GM21515 (cell line): ENCODE measurements at regions not wholly inside any gene's neighbourhood (a gene's known extent, or its start where the extent isn't known, plus 50 kb on each side); places are given as distances from the start of the nearest gene placed in this dataset.

ENCODE experiments used
- ATAC-seq: cut with Tn5 transposase; IDR thresholded peaks from one replicate; pipeline ENCODE4 v1.9.1; 2021; ENCODE audit not compliant: unreplicated experiment

DNA sequence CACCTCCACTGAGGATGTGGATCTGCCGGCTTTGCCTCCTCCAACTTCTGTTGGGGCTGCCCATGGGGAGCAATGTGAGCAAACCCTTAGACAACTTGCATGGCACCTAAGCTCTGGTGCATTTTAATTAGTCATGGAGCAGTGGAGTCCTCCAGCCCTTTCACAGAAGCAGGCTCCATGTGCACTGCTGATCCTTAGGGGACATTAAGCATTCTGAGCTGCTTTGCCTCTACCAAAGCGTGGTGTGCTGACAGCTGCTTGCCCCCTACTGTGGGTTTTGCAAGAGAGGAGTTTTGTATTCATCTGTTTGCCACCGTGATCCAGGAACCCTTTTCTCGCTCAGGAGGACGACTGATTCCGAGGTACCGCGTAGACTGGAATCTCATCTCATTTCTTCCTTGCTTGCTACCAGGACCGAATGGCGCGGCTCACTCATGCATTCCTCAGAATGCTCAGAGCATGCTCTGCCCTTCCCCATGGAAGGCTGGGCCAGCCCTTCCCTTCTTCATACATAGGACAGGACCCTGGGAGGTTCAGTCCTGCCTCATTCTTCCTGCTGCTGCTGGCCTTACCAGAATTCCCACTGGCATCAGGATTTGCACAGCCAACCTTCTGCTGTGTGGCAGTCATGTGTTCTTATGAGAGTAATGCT, 432.5 kb downstream of the GADD45G start:
- ATAC-seq = no peak

DNA sequence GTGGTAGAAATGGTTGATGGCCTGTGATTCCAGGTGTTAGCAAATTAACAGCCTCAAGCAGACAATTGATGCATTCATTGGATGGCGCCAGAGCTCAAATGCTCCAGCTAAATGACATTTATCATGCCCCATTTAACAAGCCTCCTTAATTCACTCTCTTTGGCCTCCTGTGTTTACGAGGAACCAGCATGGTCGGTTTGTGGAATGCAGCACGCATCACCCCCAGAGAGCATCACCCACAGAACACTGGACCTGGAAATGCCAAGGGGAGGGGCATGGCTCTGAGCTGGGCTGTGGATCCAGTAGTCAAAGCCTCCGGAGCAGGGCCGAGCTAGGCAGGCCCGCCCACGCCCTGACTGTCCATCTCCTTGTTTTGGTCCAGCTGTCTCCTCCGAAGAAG, 434.0 kb downstream of the GADD45G start:
- ATAC-seq = no peak

DNA sequence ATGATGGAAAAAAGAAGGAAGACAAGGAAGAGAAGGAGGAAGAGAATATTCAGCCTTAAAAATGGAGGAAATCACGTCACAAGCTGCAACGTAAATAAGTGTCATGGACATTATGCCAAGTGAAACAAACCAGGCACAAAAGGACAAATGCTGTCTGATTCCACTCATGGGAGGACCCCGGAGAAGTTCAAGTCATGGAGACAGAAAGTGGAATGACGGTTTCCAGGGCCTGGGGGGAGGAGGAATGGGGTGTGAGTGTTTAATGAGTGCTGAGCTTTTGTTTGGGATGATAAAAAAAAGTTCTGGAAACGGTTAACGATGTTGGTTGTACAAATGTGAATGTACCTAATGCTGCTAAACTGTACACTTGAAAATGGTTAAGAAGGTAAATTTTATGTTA, 439.5 kb downstream of the GADD45G start:
- no peak for ATAC-seq

DNA sequence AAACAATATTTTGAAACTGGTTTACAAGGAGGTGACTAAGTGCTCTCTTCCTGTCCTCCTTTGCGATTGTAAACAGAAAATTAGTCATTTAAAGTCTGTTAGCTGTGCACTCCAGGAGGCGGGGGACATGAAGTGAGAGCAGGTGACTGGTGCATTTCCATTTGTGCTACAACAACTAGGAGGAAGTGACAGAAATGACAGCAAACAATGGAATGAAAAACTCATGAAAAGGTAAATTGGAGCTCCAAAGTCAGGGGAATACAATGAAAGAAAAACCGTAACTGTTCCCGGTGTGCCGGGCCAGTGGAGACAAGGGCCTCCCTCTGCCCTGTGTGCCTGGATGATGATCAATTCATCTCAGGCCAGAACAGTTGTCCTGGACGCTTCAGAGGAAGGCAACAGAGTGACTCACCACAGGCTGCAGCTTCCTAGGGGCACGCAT, 439.9 kb downstream of the GADD45G start:
- no peak for ATAC-seq

DNA sequence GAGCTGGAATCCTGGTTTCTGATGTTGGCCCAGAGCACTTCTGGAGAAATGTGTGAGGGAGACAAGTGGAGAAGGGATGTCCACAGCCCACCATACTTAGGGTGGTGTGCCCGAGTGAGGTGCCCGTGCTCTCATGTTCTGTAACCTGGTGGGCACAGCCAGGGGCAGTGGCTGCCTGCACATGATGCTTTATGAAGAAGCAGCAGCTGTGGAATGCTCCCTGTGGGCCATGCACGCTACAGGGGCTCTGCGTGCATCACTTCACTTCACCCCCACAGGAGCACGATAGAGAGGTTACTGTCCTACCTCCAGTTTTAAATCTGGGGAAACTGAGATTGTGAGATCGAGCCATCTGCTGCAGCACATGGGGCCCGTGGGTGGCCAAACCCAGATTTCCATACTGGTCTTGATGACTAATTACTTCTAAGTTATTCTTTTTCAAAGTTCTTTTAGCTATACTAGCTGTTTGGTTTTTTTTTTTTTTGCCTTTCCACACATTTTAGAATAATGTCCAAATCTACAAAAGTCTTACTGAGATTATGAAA, 441.6 kb downstream of the GADD45G start:
- no peak for ATAC-seq

DNA sequence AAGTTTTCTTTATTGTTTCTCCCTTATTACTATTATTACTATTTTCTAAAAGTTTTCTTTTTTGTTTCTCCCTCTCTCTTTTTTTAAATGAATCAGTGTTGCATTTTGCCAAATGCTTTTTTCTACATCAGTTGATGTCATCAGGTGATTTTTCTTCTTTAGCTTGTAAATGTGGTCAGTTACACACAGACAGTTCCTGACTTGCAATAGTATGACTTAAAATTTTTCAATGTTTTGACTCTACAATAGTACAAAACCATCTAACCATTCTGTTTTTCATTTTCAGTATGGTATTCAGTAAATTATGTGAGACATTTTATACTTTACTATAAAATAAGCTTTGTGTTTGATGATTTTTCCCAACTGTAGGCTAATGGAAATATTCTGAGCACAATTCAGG, 443.0 kb downstream of the GADD45G start:
- ATAC-seq = no peak

DNA sequence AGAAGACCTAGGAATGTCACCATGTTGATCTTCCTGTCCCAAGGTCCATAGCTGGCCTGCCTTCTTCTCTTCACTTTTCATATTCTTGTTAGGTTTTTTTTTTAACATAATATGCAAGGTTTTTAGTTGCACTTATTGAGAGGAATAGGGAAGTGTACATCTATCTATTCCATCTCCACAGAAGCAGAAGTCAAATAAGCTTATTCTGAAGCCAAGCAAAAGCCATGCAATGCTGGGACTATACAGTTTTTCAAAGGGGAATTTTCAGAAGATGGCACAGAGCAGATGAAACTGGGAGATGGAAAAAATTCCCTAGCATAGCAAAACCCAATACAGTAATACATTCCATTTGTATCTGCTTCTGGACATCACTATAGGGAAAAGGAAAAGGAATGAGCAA, 447.6 kb downstream of the GADD45G start:
- ATAC-seq = no peak

DNA sequence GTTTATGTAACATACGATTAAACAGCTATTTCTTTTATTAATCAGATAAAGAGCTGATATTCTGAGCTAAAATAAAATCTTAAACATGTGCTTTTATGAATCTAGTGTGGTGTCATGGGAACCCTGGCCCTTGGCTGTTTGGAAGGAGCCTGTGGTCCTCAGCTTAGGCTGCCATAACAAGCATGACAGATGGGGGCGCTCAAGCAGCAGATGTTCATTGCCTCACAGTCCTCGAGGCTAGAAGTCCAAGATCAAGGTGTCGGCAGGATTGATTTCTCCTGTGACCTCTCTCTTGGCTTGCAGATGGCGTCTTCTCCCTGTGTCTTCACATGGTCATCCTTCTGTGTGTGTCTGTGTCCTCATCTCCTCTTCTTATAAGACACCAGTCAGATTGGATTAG, 448.2 kb downstream of the GADD45G start:
- ATAC-seq = no peak

DNA sequence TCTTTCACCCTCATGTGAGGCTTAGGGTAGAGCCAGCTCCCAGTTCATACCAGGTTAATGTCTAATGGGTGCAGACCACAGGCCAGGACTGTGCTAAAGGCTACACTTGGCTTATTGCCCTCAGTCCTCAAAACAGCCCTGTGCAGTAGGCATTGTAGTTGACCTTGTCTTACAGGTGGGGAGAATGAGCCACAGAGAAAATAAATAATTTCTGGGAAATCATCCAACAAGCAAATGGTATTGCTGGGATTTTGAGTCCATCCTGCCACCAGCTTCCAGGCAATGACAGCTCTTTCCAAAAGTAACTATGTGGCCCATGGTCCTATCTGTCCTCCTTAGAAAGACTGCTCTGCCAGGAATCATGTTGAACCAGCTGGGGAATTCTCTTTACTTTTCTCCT, 450.0 kb downstream of the GADD45G start:
- no peak for ATAC-seq

DNA sequence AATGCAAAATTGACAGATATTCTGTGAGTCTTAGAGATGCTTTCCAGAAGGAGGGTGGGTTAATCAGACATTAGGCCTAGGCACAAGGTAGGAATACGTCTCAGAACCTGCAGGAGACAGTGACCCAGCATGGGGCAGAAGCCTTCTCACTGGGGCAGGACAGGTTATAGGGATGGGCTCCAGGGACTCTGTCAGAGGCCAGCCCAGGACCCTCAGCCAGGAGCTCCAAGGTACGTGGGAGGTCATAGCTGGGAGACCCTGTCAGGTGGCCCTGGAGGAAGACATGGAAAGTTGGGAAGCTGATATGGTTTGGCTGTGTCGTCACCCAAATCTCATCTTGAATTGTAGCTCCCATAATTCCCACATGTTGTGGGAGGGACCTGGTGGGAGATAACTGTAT, 450.4 kb downstream of the GADD45G start:
- no peak for ATAC-seq

DNA sequence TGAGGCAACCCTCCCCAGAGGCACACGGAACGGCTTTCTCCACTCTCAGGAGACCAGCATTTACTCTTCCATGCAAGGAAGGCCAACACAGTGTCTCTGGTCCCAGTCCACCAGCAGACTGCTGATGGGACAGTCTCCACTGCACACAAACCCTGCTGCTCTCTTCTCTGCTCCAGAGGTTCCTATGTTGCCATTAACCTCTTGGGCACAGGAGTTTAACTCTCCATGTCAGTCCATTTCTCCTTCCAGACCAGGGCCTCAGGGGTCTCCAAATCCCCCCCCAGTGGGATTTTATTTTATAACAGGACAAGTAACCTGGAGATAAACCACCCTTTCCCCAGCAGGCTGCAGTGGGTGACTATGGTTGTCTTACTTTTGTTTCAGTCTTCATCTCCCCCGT, 452.5 kb downstream of the GADD45G start:
- ATAC-seq = no peak

DNA sequence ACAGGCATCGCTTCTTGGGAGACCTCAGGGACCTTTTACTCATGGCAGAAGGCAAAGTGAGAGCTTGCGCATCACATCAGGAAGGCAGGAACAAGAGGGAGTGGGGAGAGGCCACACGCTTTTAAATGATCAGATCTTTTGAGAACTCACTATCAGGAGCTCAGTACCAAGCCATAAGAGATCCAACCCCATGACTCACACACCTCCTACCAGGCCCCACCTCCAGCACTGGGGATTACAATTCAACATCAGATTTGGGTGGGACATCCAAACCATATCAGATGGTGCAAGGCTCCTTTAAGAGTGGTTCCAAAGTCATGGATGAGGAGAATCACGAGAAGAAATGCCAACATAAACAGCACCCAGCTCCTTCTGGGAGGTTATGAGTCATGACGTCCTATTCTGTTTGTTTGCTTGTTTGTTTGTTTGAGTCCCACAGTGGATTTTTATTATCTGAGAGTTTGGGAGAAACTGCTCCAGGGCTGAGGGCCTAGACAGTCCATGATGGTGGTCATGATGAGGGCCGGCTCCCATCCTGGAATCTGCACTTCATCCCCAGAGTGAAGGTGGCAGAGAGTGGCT, 453.5 kb downstream of the GADD45G start:
- no peak for ATAC-seq

DNA sequence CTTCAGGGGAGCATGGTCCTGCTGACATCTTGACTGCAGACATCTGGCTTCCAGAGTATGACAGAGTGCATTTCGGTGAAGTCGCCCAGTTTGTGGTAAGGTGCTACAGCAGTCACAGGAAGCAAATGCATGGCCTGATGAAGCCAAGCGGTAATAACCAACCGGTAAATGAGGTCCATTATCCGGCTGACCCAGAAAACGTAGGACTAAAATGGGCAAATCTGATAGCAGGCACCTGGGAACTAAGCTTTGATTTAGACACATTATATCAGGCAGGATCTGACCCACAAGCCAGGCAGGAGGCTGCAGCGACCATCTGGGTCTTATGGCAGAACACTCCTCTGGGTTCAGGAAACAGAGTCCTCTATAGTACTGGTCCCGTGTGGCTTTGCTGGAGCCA, 454.6 kb downstream of the GADD45G start:
- no peak for ATAC-seq

DNA sequence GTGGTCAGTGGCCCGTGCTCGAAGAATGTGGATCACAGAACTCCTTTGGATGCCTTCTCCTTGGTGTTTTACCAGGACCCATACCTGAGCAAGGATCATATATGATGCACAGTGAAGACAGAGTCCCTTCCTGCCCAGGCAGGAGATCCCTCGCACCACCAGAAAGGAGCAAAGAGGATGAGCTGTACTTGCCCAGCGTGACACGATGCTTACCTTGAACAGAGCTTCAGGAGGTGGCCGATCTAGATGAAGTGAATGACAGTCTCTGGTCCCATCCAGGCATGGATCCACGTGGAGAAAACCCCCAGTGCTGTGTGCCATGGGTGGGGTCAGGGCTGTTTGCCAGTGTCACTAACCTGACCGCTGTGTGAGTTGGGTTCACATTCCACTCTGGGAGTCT, 455.4 kb downstream of the GADD45G start:
- no peak for ATAC-seq

DNA sequence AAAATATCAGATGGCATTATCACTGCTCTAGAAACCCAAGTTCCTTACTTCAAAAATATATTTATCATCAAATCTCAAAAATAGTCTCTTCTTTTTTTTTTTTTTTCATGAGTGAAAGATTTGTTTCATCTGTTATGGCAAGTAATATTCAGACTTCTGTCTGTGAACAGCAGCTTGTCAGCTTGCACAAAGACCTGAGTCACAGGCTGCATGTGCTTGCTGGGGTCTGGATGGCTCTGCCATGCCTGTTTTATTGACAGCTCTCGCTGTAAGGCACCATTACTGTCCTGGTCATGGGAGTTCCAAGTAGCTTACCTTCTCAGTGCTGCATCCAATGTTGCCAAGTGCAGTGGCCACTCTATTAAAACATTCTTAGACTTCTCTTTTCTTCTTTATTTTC, 456.4 kb downstream of the GADD45G start:
- ATAC-seq = no peak

DNA sequence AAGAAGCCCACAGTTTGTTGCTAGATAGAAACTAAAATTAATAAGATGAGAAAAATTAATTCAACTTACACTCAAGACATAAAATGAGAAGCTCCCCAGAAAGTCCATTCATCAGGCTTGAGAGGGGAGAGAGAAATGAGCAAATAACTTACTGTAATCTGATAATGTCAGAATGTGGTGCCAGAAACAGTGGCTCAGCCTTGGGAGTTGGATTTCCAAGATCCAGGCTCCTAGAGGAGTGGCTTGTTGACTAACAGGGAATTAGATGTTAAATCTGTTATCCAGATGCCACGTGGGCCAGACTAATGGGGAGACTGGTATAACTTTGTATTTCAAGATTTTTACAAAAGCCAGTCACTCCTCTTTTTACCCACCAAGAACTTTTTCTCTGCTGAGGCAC, 458.2 kb downstream of the GADD45G start:
- no peak for ATAC-seq

DNA sequence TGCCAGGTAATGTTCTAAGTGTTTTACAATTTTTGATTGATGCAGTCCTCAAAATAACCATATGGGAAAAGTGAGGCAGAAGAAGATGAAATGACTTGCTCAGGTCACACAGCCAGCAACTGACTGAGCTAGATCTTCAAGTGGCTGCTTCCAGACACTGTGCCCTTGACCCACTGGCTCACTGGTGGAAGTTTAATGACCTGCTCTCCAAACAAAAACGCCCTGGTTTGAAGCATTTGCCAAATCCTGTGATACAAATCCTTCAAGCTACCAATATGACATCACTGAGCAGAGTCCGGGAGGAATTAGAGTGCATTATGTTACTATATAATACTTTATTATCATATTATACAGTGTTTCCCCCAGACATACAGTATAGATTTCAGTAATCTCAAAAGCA, 459.4 kb downstream of the GADD45G start:
- no peak for ATAC-seq

DNA sequence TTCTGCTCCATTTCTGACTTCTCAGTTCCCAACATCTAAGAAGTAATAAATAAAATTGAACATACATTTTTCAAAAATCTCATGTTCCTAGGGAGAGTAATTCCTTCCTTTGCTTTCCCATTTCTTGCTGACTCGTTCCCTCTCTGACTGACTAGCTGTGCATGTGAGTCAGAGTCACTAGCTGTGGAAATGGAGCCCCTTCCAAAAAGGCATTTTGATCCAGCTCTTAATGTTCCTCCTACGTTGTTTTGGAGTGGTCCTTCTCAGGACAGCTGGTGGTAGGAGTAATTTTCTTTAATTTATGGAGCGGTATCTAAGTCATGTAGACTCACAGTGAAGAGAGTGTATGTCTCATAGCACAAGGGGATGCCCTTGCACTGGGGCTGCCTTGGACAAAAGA, 460.2 kb downstream of the GADD45G start:
- ATAC-seq = no peak

DNA sequence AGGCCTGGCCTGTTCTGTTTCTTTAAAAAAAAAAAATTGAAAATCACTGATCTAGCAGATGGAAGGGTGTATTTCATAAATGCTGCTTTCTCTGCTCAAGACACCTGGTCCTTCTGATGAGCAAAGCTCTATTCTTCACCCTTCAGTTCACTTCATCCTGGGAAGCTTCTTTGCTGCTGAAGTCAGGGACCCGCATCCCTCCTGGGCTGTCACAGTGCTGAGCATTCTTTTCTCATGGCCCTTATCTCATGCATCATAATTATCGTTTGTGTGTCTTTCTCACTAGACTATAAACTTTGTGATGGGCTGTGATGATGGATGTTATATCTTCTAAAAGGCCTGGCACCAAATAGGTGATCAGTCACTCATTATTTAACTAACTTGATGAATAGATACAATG, 461.0 kb downstream of the GADD45G start:
- ATAC-seq = no peak

DNA sequence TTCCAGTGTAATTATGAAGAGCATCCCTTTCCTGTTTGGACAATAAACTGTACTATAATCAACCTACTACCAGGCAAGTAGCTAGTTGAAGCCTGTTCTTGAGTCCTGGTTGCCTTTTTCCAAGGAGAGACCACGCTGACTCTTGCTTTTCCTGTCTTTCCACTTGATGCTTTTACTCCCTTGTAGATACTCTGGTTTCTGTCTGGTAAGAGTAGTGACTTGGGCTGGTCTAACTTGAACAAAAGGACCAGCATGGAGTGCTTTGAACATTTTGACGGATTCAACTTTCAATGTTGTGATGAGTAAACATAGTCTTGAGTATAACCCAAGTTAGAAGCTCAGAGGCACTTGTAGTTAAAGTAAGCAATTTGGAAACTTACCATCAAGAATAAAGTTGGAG, 464.3 kb downstream of the GADD45G start:
- ATAC-seq = no peak

DNA sequence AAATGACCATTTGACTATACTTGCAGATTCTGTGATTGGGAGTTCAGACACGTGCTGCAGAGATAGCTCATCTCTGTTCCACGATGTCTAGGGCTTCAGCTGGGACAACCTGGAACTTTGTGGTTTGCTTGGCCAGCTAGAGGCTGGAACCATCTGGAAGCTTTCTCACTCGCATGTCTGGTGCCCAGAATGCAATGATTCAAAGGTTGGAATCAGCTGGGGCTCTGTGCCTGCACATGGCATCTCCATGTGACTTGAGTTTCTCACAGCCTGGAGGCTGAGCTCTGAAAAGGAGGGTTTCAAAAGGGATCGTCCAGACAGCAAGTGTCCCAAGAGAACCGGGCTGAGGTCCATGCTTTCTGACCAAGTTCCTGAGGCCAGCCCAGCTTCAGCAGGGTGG, 465.2 kb downstream of the GADD45G start:
- ATAC-seq = no peak

DNA sequence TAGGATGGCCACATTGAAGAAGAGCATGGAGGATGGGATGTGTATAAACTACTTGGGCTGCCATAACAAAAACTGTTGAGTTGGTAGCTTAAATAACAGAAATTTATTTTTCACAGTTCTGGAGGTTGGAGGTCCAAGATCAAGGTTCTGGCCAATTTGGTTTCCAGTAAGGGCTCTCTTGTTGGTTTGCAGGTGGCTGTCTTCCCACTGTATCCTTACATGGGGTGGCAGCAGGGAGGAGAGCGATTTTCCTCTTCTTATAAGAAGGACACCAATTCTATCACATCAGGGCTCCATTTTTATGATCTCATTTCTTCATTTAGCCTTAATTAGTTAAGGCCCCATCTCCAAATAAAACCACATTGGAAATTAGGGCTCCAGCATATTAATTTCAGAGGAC, 465.7 kb downstream of the GADD45G start:
- ATAC-seq = no peak
